ENCODE measurements at regions not wholly inside any gene's neighbourhood (a gene's known extent, or its start where the extent isn't known, plus 50 kb on each side); places are given as distances from the start of the nearest gene placed in this dataset.

DNA sequence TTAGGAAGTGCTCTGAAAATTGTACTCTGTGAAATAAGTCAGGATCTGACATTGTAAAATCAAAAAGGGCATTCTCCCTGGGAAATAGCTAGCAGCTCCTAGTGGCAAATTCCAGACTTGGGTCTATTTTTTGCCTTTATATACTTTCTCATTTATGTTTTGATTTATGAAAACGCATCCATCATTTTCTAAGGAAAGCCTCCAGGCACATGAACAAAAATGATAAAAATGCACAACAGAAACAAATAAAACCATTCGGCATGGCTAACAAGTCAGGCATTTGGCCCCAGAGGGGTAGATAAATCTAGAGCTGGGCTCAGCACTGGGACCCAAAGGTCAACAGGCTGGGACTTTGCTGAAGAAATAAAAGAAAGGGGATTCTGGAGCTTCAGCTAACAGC is 167.0 kb downstream of the BCL11A start:
- no peak for TF ChIP-seq EZH2 (IDR thresholded peaks at IDR 0.05; ENCODE audit: insufficient read depth, poor library complexity, severe bottlenecking)
- TF ChIP-seq EZH2phosphoT487 (IDR thresholded peaks at IDR 0.05; ENCODE audit: insufficient read depth, low read depth), result no peak

All from GM23248 (cell line).